SK-N-MC (cell line): ENCODE measurements at regions not wholly inside any gene's neighbourhood (a gene's known extent, or its start where the extent isn't known, plus 50 kb on each side); places are given as distances from the start of the nearest gene placed in this dataset.

ENCODE experiments used
- EZH2 ChIP-seq: fragments of 200-600 bp; sonication (generic); IDR thresholded peaks from one replicate; pipeline ENCODE4 v1.6.1; 2017; ENCODE audit warnings: antibody characterized with exemption
- FOXP2 ChIP-seq: optimal IDR thresholded peaks from 2 replicates; pipeline ENCODE3; 2011; ENCODE audit warnings: mild to moderate bottlenecking, moderate library complexity; ENCODE audit not compliant: insufficient read depth; ENCODE audit errors: extremely low read length, control extremely low read depth
- POLR2AphosphoS5 ChIP-seq: IDR thresholded peaks from 2 replicates; pipeline ENCODE4 v1.6.1; 2012; ENCODE audit warnings: mild to moderate bottlenecking, low read depth, low read length, borderline replicate concordance

- TF ChIP-seq POLR2AphosphoS5 (no peak), EZH2 (no peak), FOXP2 (no peak)
Observed at GRCh38 chr20:60950561-60950960, 301.5 kb upstream of the CDH4 start.
